ENCODE measurements at regions not wholly inside any gene's neighbourhood (a gene's known extent, or its start where the extent isn't known, plus 50 kb on each side); places are given as distances from the start of the nearest gene placed in this dataset.
"Not testable (repeated sequence)": the region's sequence is repeated elsewhere in the genome, so short reads cannot be mapped to it uniquely, and the experiment has no call there.

DNA sequence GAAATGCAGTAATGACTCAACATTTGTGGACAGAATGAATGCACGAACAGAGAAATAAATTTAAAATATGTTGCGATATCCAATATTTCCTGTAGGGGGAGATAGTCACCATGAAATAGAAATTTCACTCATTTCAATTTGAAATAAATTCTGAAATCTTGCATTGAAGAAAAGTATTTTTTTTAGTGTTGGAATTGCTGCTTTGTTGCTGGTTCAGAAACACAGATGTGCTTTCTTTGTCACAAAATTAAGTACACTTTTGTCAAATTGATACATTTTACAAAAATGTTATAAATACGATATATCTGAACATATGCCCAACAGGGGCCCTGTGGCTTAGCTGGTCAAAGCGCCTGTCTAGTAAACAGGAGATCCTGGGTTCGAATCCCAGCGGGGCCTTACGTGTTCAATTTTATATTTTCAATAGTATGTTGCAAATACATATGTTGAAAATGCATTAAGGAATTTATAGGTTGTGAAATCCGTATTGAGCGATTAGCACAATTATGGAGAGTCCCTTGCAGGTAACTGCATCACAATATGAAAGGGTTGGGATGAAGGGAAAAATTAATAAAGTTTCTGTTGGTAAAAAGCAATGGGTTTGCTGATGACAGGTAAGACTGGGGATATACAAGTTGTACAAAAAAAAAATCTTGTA lies 85.4 kb upstream of the PRSS16 start:
- no peak overlapping the region for H3K4me3 Mint-ChIP-seq
- TF ChIP-seq, protein P1, sequence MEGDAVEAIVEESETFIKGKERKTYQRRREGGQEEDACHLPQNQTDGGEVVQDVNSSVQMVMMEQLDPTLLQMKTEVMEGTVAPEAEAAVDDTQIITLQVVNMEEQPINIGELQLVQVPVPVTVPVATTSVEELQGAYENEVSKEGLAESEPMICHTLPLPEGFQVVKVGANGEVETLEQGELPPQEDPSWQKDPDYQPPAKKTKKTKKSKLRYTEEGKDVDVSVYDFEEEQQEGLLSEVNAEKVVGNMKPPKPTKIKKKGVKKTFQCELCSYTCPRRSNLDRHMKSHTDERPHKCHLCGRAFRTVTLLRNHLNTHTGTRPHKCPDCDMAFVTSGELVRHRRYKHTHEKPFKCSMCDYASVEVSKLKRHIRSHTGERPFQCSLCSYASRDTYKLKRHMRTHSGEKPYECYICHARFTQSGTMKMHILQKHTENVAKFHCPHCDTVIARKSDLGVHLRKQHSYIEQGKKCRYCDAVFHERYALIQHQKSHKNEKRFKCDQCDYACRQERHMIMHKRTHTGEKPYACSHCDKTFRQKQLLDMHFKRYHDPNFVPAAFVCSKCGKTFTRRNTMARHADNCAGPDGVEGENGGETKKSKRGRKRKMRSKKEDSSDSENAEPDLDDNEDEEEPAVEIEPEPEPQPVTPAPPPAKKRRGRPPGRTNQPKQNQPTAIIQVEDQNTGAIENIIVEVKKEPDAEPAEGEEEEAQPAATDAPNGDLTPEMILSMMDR (IDR thresholded peaks at IDR 0.05; ENCODE audit: unreplicated experiment): peak; percentile 98
- no peaks in the 10 kb centered on the region for H3K9me3 Mint-ChIP-seq
- H3K36me3 Mint-ChIP-seq: no peaks in the 10 kb centered on the region
- H3K27ac Mint-ChIP-seq: no peak overlapping the region
- DNase-seq (ENCODE audit: low spot score in 2 of 2, unreplicated experiment in 2 of 2): no peak
- H3K4me1 Mint-ChIP-seq: peaks cover 6% of the 10 kb centered on the region
- no peaks in the 10 kb centered on the region for H3K27me3 Mint-ChIP-seq (ENCODE audit: low read depth)

DNA sequence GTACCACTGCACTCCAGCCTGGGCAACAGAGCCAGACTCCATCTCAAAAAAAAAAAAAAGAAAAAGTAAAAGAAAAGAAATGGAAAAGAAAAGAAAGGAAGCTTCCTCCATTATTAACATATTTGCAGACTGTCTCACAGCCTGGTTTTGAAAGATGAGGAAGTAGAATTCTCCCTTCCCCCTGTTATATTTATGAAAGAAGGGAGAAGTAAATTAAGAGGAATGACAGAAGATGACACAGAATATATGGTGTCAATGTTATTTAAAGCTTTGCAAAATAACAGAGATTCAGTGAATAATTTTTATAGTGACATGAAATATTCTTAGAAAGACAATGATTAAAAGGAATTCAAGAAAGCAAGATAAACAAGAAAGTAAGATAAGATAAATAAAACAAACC lies 83.7 kb upstream of the PRSS16 start:
- Mint-ChIP-seq H3K27me3 (ENCODE audit: low read depth) (no peaks in the 10 kb centered on the region), H3K27ac (no peak overlapping the region), H3K36me3 (no peaks in the 10 kb centered on the region), H3K9me3 (no peaks in the 10 kb centered on the region), H3K4me3 (no peak overlapping the region), H3K4me1 (peaks cover 4% of the 10 kb centered on the region)
- TF ChIP-seq, protein P1 (IDR thresholded peaks at IDR 0.05; ENCODE audit: unreplicated experiment): no peak
- DNase-seq (ENCODE audit: low spot score in 2 of 2, unreplicated experiment in 2 of 2): no peak

DNA sequence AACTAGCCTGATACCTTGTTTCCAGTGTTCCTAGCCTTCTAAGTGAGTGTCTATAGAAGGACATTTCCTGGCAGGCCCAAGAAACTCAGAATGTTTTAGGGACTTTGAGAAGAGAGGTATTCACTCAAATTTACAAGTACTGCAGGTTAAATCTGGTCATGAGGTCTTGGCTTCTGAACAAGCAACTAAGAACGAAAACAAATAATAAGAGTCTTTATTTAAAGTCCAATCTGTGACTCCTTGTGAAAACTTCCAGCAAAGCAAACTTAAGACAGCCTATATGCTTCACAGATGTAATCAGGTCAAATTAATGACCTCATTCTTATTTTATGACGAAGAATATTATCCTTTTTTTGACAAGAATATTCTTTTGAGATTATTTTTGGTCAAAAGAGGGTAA lies 79.4 kb upstream of the PRSS16 start:
- Mint-ChIP-seq H3K4me3 (no peak overlapping the region), H3K27me3 (ENCODE audit: low read depth) (no peaks in the 10 kb centered on the region), H3K4me1 (peaks cover 4% of the 10 kb centered on the region), H3K9me3 (peaks cover 6% of the 10 kb centered on the region), H3K36me3 (peaks cover 4% of the 10 kb centered on the region), H3K27ac (no peak overlapping the region)
- TF ChIP-seq, protein P1 (IDR thresholded peaks at IDR 0.05; ENCODE audit: unreplicated experiment): no peak
- no peak for DNase-seq (ENCODE audit: low spot score in 2 of 2, unreplicated experiment in 2 of 2)

DNA sequence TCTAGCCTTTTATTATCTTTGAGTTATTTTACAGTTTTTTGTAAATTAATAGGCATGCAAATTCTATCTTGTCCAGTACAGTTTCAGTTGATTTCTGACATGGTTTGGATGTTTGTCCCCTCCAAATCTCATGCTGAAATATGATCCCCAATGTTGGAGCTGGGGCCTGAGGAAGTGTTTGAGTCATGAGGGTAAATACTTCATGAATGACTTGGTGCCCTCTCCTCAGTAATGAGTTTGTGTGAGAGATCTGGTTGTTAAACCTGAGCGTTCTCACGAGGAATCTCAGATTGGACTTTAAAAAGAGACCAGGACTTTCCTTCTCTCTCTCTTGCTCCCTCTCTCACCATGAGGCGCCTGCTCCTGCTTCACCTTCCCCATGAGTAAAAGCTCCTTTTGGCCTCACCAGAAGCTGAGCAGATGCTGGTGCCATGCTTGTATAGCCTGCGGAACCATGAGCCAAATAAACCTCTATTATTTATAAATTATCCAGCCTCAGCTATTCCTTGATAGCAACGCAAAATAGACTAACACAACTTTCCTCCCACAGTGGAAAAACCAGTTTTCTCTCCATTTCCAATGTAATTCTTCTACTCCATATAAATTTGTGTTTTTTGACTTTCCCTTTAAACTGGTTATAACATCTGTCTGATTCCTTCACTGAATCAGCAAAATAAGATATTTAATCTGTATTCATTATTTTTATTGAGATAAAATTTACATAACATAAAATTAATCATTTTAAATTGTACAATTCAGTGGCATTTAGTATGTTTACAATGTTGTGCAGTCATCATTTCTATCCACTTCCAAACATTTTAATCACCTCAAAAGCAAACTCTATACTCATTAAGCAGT lies 78.7 kb upstream of the PRSS16 start:
- Mint-ChIP-seq H3K36me3 (peaks cover 4% of the 10 kb centered on the region), H3K27ac (peak overlapping the region; percentile 65), H3K4me3 (no peak overlapping the region), H3K27me3 (ENCODE audit: low read depth) (no peaks in the 10 kb centered on the region), H3K4me1 (peaks cover 4% of the 10 kb centered on the region), H3K9me3 (peaks cover 6% of the 10 kb centered on the region)
- TF ChIP-seq, protein P1 (IDR thresholded peaks at IDR 0.05; ENCODE audit: unreplicated experiment): no peak
- no peak for DNase-seq (ENCODE audit: low spot score in 2 of 2, unreplicated experiment in 2 of 2)

DNA sequence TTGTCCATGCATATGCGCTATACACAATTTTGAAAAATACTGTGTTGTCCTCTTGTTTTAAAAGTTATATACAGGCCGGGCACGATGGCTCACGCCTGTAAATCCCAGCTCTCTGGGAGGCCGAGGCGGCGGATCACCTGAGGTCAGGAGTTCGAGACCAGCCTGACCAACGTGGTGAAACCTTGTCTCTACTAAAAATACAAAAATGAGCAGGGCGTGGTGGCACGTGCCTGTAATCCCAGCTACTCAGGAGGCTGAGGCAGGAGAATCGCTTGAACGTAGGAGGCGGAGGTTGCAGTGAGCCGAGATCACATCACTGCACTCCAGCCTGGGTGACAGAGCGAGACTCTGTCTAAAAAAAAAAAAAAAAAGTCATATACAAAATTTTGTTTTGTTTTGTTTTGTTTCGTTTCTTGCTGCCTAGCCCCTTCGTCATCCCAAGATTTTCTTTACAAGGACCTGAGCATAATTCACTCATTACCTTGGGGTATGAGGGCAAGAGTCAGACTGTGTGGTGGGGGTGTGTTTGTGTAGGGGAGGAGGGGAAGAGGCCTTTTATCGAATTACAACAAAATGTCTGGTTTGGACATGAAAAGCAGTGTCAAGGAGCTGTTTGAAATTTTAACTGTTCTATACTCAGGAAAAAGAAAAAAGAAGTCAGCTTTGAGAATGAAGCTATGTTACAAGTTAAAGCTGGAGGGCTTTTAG lies 74.8 kb upstream of the PRSS16 start:
- H3K36me3 Mint-ChIP-seq; H3K4me3 Mint-ChIP-seq; H3K4me1 Mint-ChIP-seq; H3K27me3 Mint-ChIP-seq (ENCODE audit: low read depth); H3K9me3 Mint-ChIP-seq; DNase-seq (ENCODE audit: low spot score in 2 of 2, unreplicated experiment in 2 of 2): not testable (repeated sequence)
- peak overlapping the region; percentile 8 for H3K27ac Mint-ChIP-seq

- H3K4me3 Mint-ChIP-seq; H3K9me3 Mint-ChIP-seq; H3K27me3 Mint-ChIP-seq (ENCODE audit: low read depth); H3K4me1 Mint-ChIP-seq; H3K36me3 Mint-ChIP-seq; H3K27ac Mint-ChIP-seq; DNase-seq (ENCODE audit: low spot score in 2 of 2, unreplicated experiment in 2 of 2): not testable (repeated sequence)
Observed at GRCh38 chr6:27173232-27173601, 74.3 kb upstream of the PRSS16 start.
